Adipocyte (in vitro differentiated cells): ENCODE measurements at regions not wholly inside any gene's neighbourhood (a gene's known extent, or its start where the extent isn't known, plus 50 kb on each side); places are given as distances from the start of the nearest gene placed in this dataset.

Experiments used
- DNase-seq: peaks from one replicate; pipeline ENCODE4 v3.0.0-alpha.2; 2015; ENCODE audit warnings: low read depth
- H3K27me3 ChIP-seq: replicated peaks from 2 replicates; pipeline ENCODE4 v1.7.0; 2013; ENCODE audit warnings: mild to moderate bottlenecking, low read length, moderate library complexity; ENCODE audit not compliant: control insufficient read depth, insufficient read depth
- H3K36me3 ChIP-seq: 2 replicates; pipeline ENCODE4 v1.7.0; 2013; ENCODE audit warnings: low read length, mild to moderate bottlenecking, moderate library complexity; ENCODE audit not compliant: control insufficient read depth, insufficient read depth, severe bottlenecking
- H3K4me1 ChIP-seq: 2 replicates; pipeline ENCODE4 v1.7.0; 2013; ENCODE audit warnings: mild to moderate bottlenecking, low read length, moderate library complexity; ENCODE audit not compliant: control insufficient read depth, insufficient read depth
- H3K4me3 ChIP-seq: 2 replicates; pipeline ENCODE4 v1.7.0; 2013; ENCODE audit warnings: mild to moderate bottlenecking, low read length, moderate library complexity
- H3K9ac ChIP-seq: 2 replicates; pipeline ENCODE4 v1.7.0; 2013; ENCODE audit warnings: mild to moderate bottlenecking, low read length, moderate library complexity
- H3K9me3 ChIP-seq: 2 replicates; pipeline ENCODE4 v1.7.0; 2013; ENCODE audit warnings: mild to moderate bottlenecking, low read length, moderate library complexity; ENCODE audit not compliant: control insufficient read depth

GRCh38 chr20:23290761-23291574 is 59.6 kb upstream of the NXT1 start:
- Histone ChIP-seq H3K9ac (no peak overlapping the region), H3K27me3 (peaks cover 10% of the 10 kb centered on the region), H3K36me3 (no peaks in the 10 kb centered on the region), H3K9me3 (no peaks in the 10 kb centered on the region), H3K4me1 (peaks cover 9% of the 10 kb centered on the region), H3K4me3 (no peak overlapping the region)
- DNase-seq = no peak

GRCh38 chr20:23289724-23290395 is 60.7 kb upstream of the NXT1 start:
- DNase-seq = no peak
- peaks cover 10% of the 10 kb centered on the region for H3K27me3 ChIP-seq
- H3K36me3 ChIP-seq = no peaks in the 10 kb centered on the region
- H3K9ac ChIP-seq = no peak overlapping the region
- no peaks in the 10 kb centered on the region for H3K9me3 ChIP-seq
- peaks cover 9% of the 10 kb centered on the region for H3K4me1 ChIP-seq
- H3K4me3 ChIP-seq = no peak overlapping the region

- no peak overlapping the region for H3K9ac ChIP-seq
- H3K4me1 ChIP-seq = peaks cover 9% of the 10 kb centered on the region
- peaks cover 10% of the 10 kb centered on the region for H3K27me3 ChIP-seq
- no peaks in the 10 kb centered on the region for H3K9me3 ChIP-seq
- no peak for DNase-seq
- no peaks in the 10 kb centered on the region for H3K36me3 ChIP-seq
- no peak overlapping the region for H3K4me3 ChIP-seq
Observed at GRCh38 chr20:23289249-23289648, 61.3 kb upstream of the NXT1 start.

GRCh38 chr20:23287354-23288190 is 63.0 kb upstream of the NXT1 start:
- Histone ChIP-seq H3K27me3 (peaks cover 10% of the 10 kb centered on the region), H3K9me3 (no peaks in the 10 kb centered on the region), H3K9ac (no peak overlapping the region), H3K36me3 (no peaks in the 10 kb centered on the region), H3K4me1 (no peaks in the 10 kb centered on the region), H3K4me3 (no peak overlapping the region)
- DNase-seq = no peak

- H3K4me1 ChIP-seq = no peaks in the 10 kb centered on the region
- DNase-seq = no peak
- H3K9me3 ChIP-seq = no peaks in the 10 kb centered on the region
Observed at GRCh38 chr20:23286346-23286745, 64.2 kb upstream of the NXT1 start.

GRCh38 chr20:23285536-23285935 is 65.1 kb upstream of the NXT1 start:
- no peak overlapping the region for H3K9ac ChIP-seq
- no peak for DNase-seq
- no peaks in the 10 kb centered on the region for H3K9me3 ChIP-seq
- no peaks in the 10 kb centered on the region for H3K4me1 ChIP-seq
- H3K27me3 ChIP-seq = peaks cover 10% of the 10 kb centered on the region
- H3K36me3 ChIP-seq = no peaks in the 10 kb centered on the region
- H3K4me3 ChIP-seq = no peak overlapping the region

More at GRCh38 chr20:23286346-23286745, 64.2 kb upstream of the NXT1 start:
- H3K36me3 ChIP-seq = no peaks in the 10 kb centered on the region
- no peak overlapping the region for H3K9ac ChIP-seq
- no peak overlapping the region for H3K4me3 ChIP-seq
- peaks cover 10% of the 10 kb centered on the region for H3K27me3 ChIP-seq

GRCh38 chr20:23284009-23284408 is 66.6 kb upstream of the NXT1 start:
- Histone ChIP-seq H3K4me1 (no peaks in the 10 kb centered on the region), H3K9ac (no peak overlapping the region), H3K36me3 (no peaks in the 10 kb centered on the region), H3K27me3 (peaks cover 1% of the 10 kb centered on the region), H3K9me3 (no peaks in the 10 kb centered on the region), H3K4me3 (no peak overlapping the region)
- DNase-seq = no peak

GRCh38 chr20:23283096-23283850 is 67.3 kb upstream of the NXT1 start:
- Histone ChIP-seq H3K4me1 (no peaks in the 10 kb centered on the region), H3K27me3 (no peaks in the 10 kb centered on the region)
- DNase-seq = no peak

GRCh38 chr20:23282546-23282945 is 68.0 kb upstream of the NXT1 start:
- no peaks in the 10 kb centered on the region for H3K36me3 ChIP-seq
- DNase-seq = no peak
- H3K27me3 ChIP-seq = no peaks in the 10 kb centered on the region
- no peaks in the 10 kb centered on the region for H3K9me3 ChIP-seq
- H3K4me3 ChIP-seq = no peak overlapping the region
- no peak overlapping the region for H3K9ac ChIP-seq
- H3K4me1 ChIP-seq = no peaks in the 10 kb centered on the region

More at GRCh38 chr20:23283096-23283850, 67.3 kb upstream of the NXT1 start:
- H3K4me3 ChIP-seq = no peak overlapping the region
- no peaks in the 10 kb centered on the region for H3K36me3 ChIP-seq
- no peak overlapping the region for H3K9ac ChIP-seq
- no peaks in the 10 kb centered on the region for H3K9me3 ChIP-seq

GRCh38 chr20:23282111-23282510 is 68.5 kb upstream of the NXT1 start:
- no peak overlapping the region for H3K9ac ChIP-seq
- no peaks in the 10 kb centered on the region for H3K4me1 ChIP-seq
- no peak for DNase-seq
- no peaks in the 10 kb centered on the region for H3K9me3 ChIP-seq
- no peaks in the 10 kb centered on the region for H3K27me3 ChIP-seq
- H3K4me3 ChIP-seq = no peak overlapping the region
- no peaks in the 10 kb centered on the region for H3K36me3 ChIP-seq
